CD1c-positive myeloid dendritic cell (primary cell): ENCODE measurements at regions not wholly inside any gene's neighbourhood (a gene's known extent, or its start where the extent isn't known, plus 50 kb on each side); places are given as distances from the start of the nearest gene placed in this dataset.
"Not testable (repeated sequence)": the region's sequence is repeated elsewhere in the genome, so short reads cannot be mapped to it uniquely, and the experiment has no call there.

Source experiments
- DNase-seq: peaks from one replicate; pipeline ENCODE4 v3.0.0-alpha.2; 2016; ENCODE audit errors: extremely low spot score

GRCh38 chr15:38002883-38003477, 68.5 kb downstream of the TMCO5A start:
- DNase-seq: peak; percentile 77

GRCh38 chr15:38004218-38004861, 69.9 kb downstream of the TMCO5A start:
- DNase-seq: peak; percentile 60

GRCh38 chr15:38005953-38006808, 71.7 kb downstream of the TMCO5A start:
- DNase-seq: peak; percentile 83

- DNase-seq: no peak
Observed at GRCh38 chr15:38010395-38010794, 76.0 kb downstream of the TMCO5A start.

GRCh38 chr15:38012894-38013293, 78.5 kb downstream of the TMCO5A start:
- no peak for DNase-seq

GRCh38 chr15:38017721-38018120, 83.3 kb downstream of the TMCO5A start:
- peak; percentile 89 for DNase-seq

- peak; percentile 89 for DNase-seq
Observed at GRCh38 chr15:38019066-38019465, 84.6 kb downstream of the TMCO5A start.

GRCh38 chr15:38021259-38021658, 86.8 kb downstream of the TMCO5A start:
- DNase-seq: no peak

- DNase-seq: no peak
Observed at GRCh38 chr15:38024293-38025091, 90.1 kb downstream of the TMCO5A start.

GRCh38 chr15:38025656-38026055, 91.2 kb downstream of the TMCO5A start:
- not testable (repeated sequence) for DNase-seq

GRCh38 chr15:38028869-38029268, 94.4 kb downstream of the TMCO5A start:
- DNase-seq: peak; percentile 47

GRCh38 chr15:38029736-38030135, 95.3 kb downstream of the TMCO5A start:
- DNase-seq: no peak

- DNase-seq: no peak
Observed at GRCh38 chr15:38030609-38031008, 96.2 kb downstream of the TMCO5A start.

GRCh38 chr15:38035701-38036100, 101.3 kb downstream of the TMCO5A start:
- DNase-seq: no peak

- no peak for DNase-seq
Observed at GRCh38 chr15:38036790-38037338, 102.4 kb downstream of the TMCO5A start.

GRCh38 chr15:38038659-38039442, 104.4 kb downstream of the TMCO5A start:
- DNase-seq: no peak

- no peak for DNase-seq
Observed at GRCh38 chr15:38040615-38041014, 106.2 kb downstream of the TMCO5A start.

- DNase-seq: no peak
Observed at GRCh38 chr15:38041576-38041975, 107.1 kb downstream of the TMCO5A start.

- DNase-seq: no peak
Observed at GRCh38 chr15:38042211-38042610, 107.8 kb downstream of the TMCO5A start.

- DNase-seq: peak; percentile 85
Observed at GRCh38 chr15:38042707-38043445, 108.4 kb downstream of the TMCO5A start.
